GM23248 (cell line): ENCODE measurements at regions not wholly inside any gene's neighbourhood (a gene's known extent, or its start where the extent isn't known, plus 50 kb on each side); places are given as distances from the start of the nearest gene placed in this dataset.

Experiments used
- DNase-seq: peaks from one replicate; pipeline ENCODE4 v3.0.0-alpha.2; 2015
- H2AFZ ChIP-seq: fragments of 200-600 bp; sonication (generic); 2 replicates; pipeline ENCODE4 v1.6.1; 2016; ENCODE audit warnings: antibody characterized with exemption
- H3F3A ChIP-seq: fragments of 200-600 bp; sonication (generic); 2 replicates; pipeline ENCODE4 v1.6.1; 2016; ENCODE audit warnings: mild to moderate bottlenecking, antibody characterized with exemption, mixed run types; ENCODE audit not compliant: insufficient read depth
- H3K27ac ChIP-seq: fragments of 200-600 bp; sonication (generic); 2 replicates; pipeline ENCODE4 v1.5.1; 2016; ENCODE audit warnings: mild to moderate bottlenecking
- H3K27me3 ChIP-seq: fragments of 200-600 bp; sonication (generic); replicated peaks from 2 replicates; pipeline ENCODE4 v1.6.1; 2016; ENCODE audit warnings: mild to moderate bottlenecking; ENCODE audit not compliant: insufficient read depth
- H3K36me3 ChIP-seq: fragments of 200-600 bp; sonication (generic); 2 replicates; pipeline ENCODE4 v1.6.1; 2016; ENCODE audit warnings: low read depth, mild to moderate bottlenecking
- H3K4me1 ChIP-seq: fragments of 200-600 bp; sonication (generic); 2 replicates; pipeline ENCODE4 v1.6.1; 2016; ENCODE audit warnings: mild to moderate bottlenecking; ENCODE audit not compliant: insufficient read depth
- H3K4me2 ChIP-seq: fragments of 200-600 bp; sonication (generic); one replicate; pipeline ENCODE4 v1.6.1; 2016; ENCODE audit warnings: mild to moderate bottlenecking; ENCODE audit not compliant: unreplicated experiment
- H3K4me3 ChIP-seq: fragments of 200-600 bp; sonication (generic); 2 replicates; pipeline ENCODE4 v1.5.1; 2016; ENCODE audit warnings: mild to moderate bottlenecking
- H3K79me2 ChIP-seq: fragments of 200-600 bp; sonication (generic); 2 replicates; pipeline ENCODE4 v1.6.1; 2016; ENCODE audit warnings: mild to moderate bottlenecking; ENCODE audit not compliant: insufficient read depth
- H3K9ac ChIP-seq: fragments of 200-600 bp; sonication (generic); 2 replicates; pipeline ENCODE4 v1.6.1; 2016; ENCODE audit warnings: mild to moderate bottlenecking
- H3K9me2 ChIP-seq: fragments of 200-600 bp; sonication (generic); 2 replicates; pipeline ENCODE4 v1.6.1; 2016; ENCODE audit warnings: mixed run types, mild to moderate bottlenecking, moderate library complexity; ENCODE audit not compliant: insufficient read depth
- H3K9me3 ChIP-seq: fragments of 200-600 bp; sonication (generic); one replicate; pipeline ENCODE4 v1.6.1; 2017; ENCODE audit warnings: low read depth
- H4K20me1 ChIP-seq: fragments of 200-600 bp; sonication (generic); 2 replicates; pipeline ENCODE4 v1.6.0; 2016; ENCODE audit not compliant: insufficient read depth
- EZH2 ChIP-seq: fragments of 200-600 bp; sonication (generic); IDR thresholded peaks from 2 replicates; pipeline ENCODE4 v1.6.1; 2018; ENCODE audit warnings: antibody characterized with exemption, mild to moderate bottlenecking; ENCODE audit not compliant: insufficient read depth, poor library complexity, severe bottlenecking
- EZH2phosphoT487 ChIP-seq: fragments of 200-600 bp; sonication (generic); IDR thresholded peaks from 2 replicates; pipeline ENCODE4 v1.6.1; 2018; ENCODE audit warnings: antibody characterized with exemption, moderate library complexity, mild to moderate bottlenecking, low read depth; ENCODE audit not compliant: insufficient read depth
- WGBS, 2 experiments: methylation state at CpG; one replicate each; pipeline ENCODE4 v1.1.6; 2015 to 2017; ENCODE audit warnings: low lambda C conversion rate in 2 of 2, low coverage in 1 of 2; ENCODE audit errors: missing lambda C conversion rate in 2 of 2; 5-methylcytosine and 5-hydroxymethylcytosine counted together
- in situ Hi-C: fragments of 300-500 bp; cut with MboI; formaldehyde crosslinking; loops from 2 replicates; pipeline ENCODE4 v1.15.0; 2020

DNA sequence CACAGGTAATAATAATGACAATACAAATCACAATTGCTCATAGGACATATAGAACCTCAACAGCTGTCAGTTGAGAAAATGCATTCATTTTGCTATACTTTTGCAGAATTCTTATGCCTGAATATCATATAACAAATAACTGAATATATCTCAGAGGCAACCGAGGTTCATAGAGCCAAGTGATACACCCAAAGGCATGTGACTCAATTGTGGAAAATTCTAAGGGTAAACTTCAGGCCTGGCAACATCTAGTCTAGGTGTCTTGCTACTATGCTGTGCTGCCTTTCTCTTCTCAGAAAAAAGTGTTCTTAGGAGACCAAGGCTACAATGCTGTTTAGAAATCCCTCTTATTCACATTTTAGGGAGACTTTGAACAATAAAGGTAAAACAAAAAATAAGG, 270.7 kb downstream of the BAMBI start:
- in situ Hi-C loops, result no loop called here
- WGBS, 2 experiments, result 0 to 13% methylated on average over 1 of the region's 1 CpG

DNA sequence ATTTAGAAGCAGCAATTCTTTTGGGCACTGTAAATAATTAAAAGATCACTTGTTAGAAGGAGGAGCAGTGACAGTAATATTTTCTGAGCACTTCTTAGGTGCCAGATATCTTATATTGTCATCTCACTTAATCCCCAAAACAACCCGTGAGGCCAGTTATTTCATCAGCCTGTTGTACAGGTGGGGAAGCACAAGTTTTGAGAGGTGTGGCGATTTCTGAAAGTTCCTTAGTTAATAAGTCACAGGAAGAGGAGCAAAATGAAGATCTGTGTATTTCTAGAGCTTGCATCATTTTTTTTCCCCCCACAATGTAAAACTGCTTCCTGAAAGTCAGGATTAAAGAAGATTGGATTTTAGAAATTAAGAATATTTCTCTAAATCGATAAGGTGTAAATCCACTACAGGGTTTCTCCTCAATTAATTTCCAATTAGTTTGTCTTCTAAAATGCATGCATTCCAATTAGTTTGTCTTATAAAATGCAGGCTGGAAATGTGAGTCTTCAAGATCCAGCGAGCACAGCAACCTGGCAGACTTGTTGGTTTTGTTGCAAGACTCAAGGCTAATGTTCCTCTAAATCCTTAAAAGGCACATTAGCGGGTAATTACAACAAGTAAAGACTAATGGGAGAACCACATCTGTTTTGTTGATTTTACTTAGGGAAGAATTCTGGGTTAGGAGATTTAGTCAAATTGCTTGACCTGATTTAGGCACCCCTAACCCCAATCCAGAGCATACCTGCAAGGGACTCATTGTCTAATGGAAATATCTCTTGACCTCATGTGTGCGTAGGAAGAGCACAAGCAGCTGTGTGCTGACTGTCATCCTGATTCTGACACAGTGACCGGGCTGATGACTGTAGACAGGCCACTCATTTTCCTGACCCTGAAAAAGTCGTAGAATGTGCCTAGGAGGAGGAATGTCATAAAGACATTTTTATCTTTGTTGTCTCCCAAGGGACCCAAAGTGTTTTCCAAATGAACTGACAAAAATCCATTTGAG, 272.0 kb downstream of the BAMBI start:
- in situ Hi-C loops, result no loop called here
- H3K27me3 ChIP-seq, result no peaks in the 10 kb centered on the region

More for the DNA sequence above, 270.7 kb downstream of the BAMBI start:
- Histone ChIP-seq H3K27ac (no peak overlapping the region), H3K9me2 (no peaks in the 10 kb centered on the region), H3F3A (no peaks in the 10 kb centered on the region), H3K9ac (no peak overlapping the region), H3K79me2 (no peaks in the 10 kb centered on the region), H4K20me1 (no peaks in the 10 kb centered on the region), H3K4me1 (no peaks in the 10 kb centered on the region), H3K9me3 (peaks cover 6% of the 10 kb centered on the region), H3K36me3 (no peaks in the 10 kb centered on the region), H3K4me2 (no peak overlapping the region), H3K4me3 (no peak overlapping the region), H2AFZ (no peak overlapping the region), H3K27me3 (no peaks in the 10 kb centered on the region)
- TF ChIP-seq EZH2, result no peak
- TF ChIP-seq EZH2phosphoT487, result no peak
- DNase-seq, result no peak

DNA sequence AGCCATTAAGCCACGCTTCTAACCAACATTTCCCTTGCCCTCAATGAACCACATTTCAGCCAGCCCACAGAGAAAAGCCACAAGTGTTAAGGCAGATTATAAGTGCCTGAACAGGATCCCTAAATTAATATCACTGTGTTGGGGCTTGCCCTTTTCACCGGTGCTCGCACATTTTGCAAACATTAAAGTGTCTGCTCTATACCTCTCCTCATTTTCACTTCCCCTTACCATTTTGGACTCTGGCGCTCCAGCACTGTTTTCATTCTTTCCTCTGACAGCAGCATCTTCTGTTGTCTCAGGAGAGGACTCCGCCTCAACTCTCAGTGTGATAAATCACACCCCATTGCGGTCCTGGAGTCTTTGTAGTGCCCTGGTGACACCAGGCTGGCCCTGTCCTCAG, 274.2 kb downstream of the BAMBI start:
- no peaks in the 10 kb centered on the region for H3K9me2 ChIP-seq
- no peak overlapping the region for H3K4me2 ChIP-seq
- no peak overlapping the region for H3K27ac ChIP-seq
- no peak overlapping the region for H3K9ac ChIP-seq
- H2AFZ ChIP-seq, result no peak overlapping the region
- no peak for TF ChIP-seq EZH2
- TF ChIP-seq EZH2phosphoT487, result no peak
- no peaks in the 10 kb centered on the region for H3K9me3 ChIP-seq
- H3K4me1 ChIP-seq, result no peaks in the 10 kb centered on the region
- no peak for DNase-seq
- WGBS, 2 experiments, result 26% methylated on average over 6 of the region's 6 CpGs
- H4K20me1 ChIP-seq, result no peaks in the 10 kb centered on the region
- no peak overlapping the region for H3K4me3 ChIP-seq
- no peaks in the 10 kb centered on the region for H3K79me2 ChIP-seq
- no peaks in the 10 kb centered on the region for H3K27me3 ChIP-seq
- H3F3A ChIP-seq, result no peaks in the 10 kb centered on the region
- H3K36me3 ChIP-seq, result no peaks in the 10 kb centered on the region
- in situ Hi-C loops, result no loop called here

More for the DNA sequence above, 272.0 kb downstream of the BAMBI start:
- Histone ChIP-seq H3K9me3 (peaks cover 6% of the 10 kb centered on the region), H3K36me3 (no peaks in the 10 kb centered on the region), H4K20me1 (no peaks in the 10 kb centered on the region), H3F3A (no peaks in the 10 kb centered on the region), H2AFZ (no peak overlapping the region), H3K9ac (no peak overlapping the region), H3K27ac (no peak overlapping the region), H3K79me2 (no peaks in the 10 kb centered on the region), H3K4me3 (no peak overlapping the region), H3K4me2 (no peak overlapping the region), H3K9me2 (no peaks in the 10 kb centered on the region), H3K4me1 (no peaks in the 10 kb centered on the region)
- TF ChIP-seq EZH2 (no peak), EZH2phosphoT487 (no peak)
- no peak for DNase-seq
- WGBS, 2 experiments, result 21 to 31% methylated on average over 8 of the region's 8 CpGs

DNA sequence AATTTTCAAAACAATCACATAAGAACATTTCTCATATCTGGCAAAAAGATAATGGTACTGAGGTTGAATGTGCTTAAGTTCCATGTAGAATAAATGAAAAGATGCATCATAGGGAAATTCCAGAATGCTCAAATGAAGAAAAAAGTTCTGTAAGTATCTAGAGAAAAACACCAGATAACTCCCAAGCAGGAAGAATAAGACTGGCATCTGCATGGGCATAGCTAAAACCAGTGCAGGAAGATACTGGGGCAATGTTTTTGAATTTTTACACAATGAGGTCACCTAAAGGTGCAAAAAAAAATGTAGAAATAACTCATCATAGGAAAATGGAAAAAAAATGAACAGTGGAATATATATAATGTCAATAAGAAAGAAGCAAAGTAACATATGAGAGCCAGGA, 275.2 kb downstream of the BAMBI start:
- Histone ChIP-seq H3K9me3 (no peaks in the 10 kb centered on the region), H3K4me2 (no peak overlapping the region), H3K9me2 (no peaks in the 10 kb centered on the region), H3K4me3 (no peak overlapping the region), H3K27ac (no peak overlapping the region), H4K20me1 (no peaks in the 10 kb centered on the region), H3F3A (no peaks in the 10 kb centered on the region), H3K79me2 (no peaks in the 10 kb centered on the region), H3K27me3 (no peaks in the 10 kb centered on the region), H2AFZ (no peak overlapping the region), H3K4me1 (no peaks in the 10 kb centered on the region), H3K36me3 (no peaks in the 10 kb centered on the region), H3K9ac (no peak overlapping the region)
- DNase-seq, result no peak
- TF ChIP-seq EZH2phosphoT487, result no peak
- TF ChIP-seq EZH2, result no peak
- in situ Hi-C loops, result no loop called here
